ENCODE measurements at regions not wholly inside any gene's neighbourhood (a gene's known extent, or its start where the extent isn't known, plus 50 kb on each side); places are given as distances from the start of the nearest gene placed in this dataset.

GRCh38 chr7:40916813-40917212 is 782.0 kb downstream of the SUGCT start:
- no peaks in the 10 kb centered on the region for H3K4me1 ChIP-seq (ENCODE audit: control insufficient read depth in 1 of 2, insufficient read depth in 1 of 2, low read depth in 1 of 2, low read length in 1 of 2)
- H3K27me3 ChIP-seq: no peaks in the 10 kb centered on the region
- H3K9me3 ChIP-seq: no peaks in the 10 kb centered on the region
- H3K27ac ChIP-seq: no peak overlapping the region
- no peak overlapping the region for H3K4me3 ChIP-seq (ENCODE audit: low read depth in 1 of 2, low read length in 1 of 2)
- TF ChIP-seq CTCF (IDR thresholded peaks at IDR 0.05): no peak
- no peaks in the 10 kb centered on the region for H3K36me3 ChIP-seq

GRCh38 chr7:40915071-40915470 is 780.3 kb downstream of the SUGCT start:
- Histone ChIP-seq H3K27me3 (no peaks in the 10 kb centered on the region), H3K27ac (no peak overlapping the region), H3K4me3 (ENCODE audit: low read depth in 1 of 2, low read length in 1 of 2) (no peak overlapping the region), H3K4me1 (ENCODE audit: control insufficient read depth in 1 of 2, insufficient read depth in 1 of 2, low read depth in 1 of 2, low read length in 1 of 2) (no peaks in the 10 kb centered on the region), H3K9me3 (no peaks in the 10 kb centered on the region), H3K36me3 (no peaks in the 10 kb centered on the region)
- no peak for TF ChIP-seq CTCF (IDR thresholded peaks at IDR 0.05)
